COLO668 (cell line): ENCODE measurements at regions not wholly inside any gene's neighbourhood (a gene's known extent, or its start where the extent isn't known, plus 50 kb on each side); places are given as distances from the start of the nearest gene placed in this dataset.

ENCODE experiments used
- DNase-seq: peaks from one replicate; lab custom pipeline; 2025; ENCODE audit not compliant: unreplicated experiment; lab: John Stamatoyannopoulos, UW

DNA sequence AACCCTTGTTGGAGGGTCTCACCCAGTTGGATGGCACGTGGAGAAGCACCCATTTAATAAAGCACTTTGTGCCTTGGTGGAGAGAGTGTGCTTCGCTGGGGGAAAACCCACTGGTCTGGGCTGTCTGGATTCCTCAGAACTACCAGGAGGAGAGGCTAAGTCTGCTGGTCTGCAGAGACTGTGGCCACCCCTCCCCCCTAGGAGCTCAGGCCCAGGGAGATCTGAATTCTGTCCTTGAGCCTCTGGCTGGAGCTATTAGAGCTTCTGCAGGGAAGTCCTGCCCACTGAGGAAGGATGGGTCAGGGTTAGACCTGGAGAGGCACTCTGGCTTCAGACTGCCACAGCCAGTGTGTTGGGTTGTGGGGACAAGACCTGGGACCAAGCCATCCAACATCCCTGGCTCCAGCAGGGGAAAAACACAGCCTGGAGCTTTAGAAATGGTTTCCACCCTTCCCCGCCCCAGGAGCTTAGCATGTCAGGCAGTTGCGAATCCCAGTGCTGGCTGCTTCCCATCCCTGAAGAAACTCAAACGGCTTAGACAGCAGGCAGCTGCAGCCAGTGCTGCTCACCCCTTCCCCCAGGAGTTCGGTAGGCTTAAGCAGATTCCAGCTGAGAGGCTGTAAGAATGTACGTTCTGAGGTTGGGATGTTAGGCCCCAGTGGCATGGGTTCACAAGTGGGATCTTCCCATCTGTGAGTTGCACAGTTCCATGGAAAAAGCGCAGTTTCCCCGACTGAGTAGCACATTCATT, 288.3 kb downstream of the TGFB2 start:
- DNase-seq, result no peak

DNA sequence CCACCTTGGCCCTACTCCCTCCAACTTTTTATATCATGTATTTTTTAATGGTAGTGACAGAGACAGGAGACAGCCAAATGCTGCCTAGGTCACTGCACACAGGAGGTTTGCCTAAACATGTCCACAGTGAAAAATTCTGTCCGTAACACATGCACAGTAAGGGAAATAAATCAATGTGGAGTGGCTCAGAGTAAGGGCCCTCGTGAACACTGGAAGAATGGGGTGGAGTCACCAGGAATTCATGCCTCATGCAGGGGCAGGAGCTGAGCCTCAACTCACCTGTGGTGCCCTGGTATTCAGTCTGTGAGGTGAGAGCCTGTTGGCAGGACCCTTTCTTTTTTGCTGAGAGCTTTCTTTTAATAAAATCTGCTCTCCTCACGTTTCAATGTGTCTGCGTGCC, 289.1 kb downstream of the TGFB2 start:
- DNase-seq, result no peak

DNA sequence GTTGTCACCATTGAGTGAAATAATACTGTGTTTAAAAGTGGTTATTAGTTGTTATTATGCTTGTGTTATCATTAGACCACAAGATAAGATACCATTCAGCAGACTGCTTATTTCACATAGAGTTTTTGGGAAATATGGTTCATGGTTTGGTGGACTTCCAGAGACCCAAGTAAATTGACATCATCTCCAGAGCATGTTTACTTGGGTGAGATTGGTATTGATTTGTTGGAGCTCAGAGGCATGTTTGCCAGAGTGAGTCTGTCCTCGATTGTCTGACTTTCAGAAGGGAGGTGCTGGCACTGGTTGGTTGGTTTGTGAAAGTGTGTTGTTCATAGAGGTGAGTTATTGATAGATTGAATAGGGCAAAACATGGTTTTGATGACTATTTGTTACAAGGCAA, 291.4 kb downstream of the TGFB2 start:
- no peak for DNase-seq

- no peak for DNase-seq
Observed at GRCh38 chr1:218640173-218640572, 295.0 kb downstream of the TGFB2 start.

- DNase-seq, result no peak
Observed at GRCh38 chr1:218642033-218642948, 297.2 kb downstream of the TGFB2 start.

DNA sequence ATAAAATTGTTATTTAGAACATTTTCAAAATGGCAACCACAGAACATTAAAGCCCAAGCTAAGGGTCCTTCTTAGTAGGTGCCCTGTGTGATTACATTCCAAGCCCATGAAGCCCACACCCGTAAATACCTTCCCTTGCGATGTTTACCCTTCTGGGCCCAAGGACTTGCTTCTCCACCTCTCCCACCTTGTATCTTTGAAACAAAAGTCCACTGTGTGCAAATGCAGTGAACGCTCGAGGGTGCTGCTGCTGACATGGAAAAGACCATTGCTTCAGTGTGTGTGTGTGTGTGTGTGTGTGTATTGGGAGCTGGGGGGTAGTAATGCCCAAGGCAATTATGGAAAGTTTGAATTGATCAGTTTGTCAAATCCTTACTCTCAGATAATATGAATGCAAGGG, 298.1 kb downstream of the TGFB2 start:
- no peak for DNase-seq

DNA sequence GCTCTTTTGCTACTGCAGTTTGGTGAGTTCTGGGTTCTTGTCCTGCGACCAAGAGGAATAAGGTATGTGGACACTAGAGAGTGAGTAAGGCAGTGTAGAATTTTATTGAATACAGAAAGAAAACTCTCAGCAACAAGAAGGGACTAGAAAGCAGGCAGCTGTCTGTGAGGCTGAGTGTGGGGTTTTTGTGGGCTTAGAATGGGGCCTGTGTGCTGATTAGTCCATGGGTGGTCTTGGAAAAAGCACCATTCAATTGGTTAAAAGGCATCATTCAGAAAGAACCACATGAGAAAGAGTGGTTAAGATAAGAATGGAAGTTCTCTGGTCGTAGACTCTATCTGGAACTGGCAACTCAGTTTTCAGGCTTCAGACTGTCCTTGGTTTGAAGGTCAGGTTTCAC, 298.8 kb downstream of the TGFB2 start:
- no peak for DNase-seq

DNA sequence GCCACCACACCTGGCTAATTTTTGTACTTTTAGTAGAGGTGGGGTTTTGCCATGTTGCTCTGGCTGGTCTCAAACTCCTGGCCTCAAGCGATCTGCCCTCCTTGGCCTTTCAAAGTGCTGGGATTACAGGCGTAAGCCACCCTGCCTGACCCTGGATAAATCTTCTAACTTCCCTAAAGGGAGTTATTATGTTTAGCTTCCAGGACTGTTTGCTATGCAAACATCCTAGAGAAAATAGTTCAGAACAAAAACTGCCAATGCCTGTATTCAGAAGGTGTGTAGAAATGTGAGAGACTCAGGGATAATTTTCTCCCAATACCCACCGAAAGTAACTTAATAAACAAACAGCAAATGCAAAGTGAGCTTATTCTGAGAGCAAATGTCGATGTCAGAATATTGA, 301.2 kb downstream of the TGFB2 start:
- DNase-seq, result no peak

DNA sequence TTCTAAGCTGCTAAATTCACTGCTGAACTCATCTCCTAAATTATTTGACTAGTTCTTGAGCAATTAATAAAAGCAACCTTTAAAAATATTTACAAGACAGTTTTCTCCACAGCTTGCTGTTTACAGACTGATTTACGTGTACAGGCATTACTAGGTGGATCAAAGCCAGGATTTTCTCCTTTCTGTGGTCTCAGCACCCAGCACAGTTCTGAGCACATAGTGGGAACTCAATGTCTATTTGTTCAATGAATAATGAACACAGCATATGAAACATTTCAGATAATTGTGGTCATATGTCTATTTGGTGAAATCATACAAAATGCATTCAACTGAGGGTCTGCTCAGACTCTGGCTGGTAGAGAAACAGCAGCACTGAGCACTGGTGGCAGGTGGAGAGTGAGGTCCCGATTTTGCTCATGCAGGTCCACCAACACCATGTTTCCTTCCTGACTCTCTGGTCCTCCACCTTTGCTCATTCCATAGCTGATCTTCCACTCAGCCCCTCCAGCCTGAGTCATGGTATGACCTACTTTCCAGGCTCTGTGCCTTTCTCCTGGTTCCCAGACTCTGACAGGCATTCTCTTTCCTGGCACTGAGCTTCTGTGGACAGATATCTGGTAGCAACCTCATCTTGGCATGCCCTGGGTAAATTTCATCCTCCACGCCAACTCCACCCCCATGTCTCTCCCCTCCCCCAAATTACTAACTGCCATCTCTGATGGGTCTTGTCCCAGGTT, 311.3 kb downstream of the TGFB2 start:
- DNase-seq, result no peak

- no peak for DNase-seq
Observed at GRCh38 chr1:218658269-218658668, 313.1 kb downstream of the TGFB2 start.

- DNase-seq, result no peak
Observed at GRCh38 chr1:218658899-218659298, 313.8 kb downstream of the TGFB2 start.

DNA sequence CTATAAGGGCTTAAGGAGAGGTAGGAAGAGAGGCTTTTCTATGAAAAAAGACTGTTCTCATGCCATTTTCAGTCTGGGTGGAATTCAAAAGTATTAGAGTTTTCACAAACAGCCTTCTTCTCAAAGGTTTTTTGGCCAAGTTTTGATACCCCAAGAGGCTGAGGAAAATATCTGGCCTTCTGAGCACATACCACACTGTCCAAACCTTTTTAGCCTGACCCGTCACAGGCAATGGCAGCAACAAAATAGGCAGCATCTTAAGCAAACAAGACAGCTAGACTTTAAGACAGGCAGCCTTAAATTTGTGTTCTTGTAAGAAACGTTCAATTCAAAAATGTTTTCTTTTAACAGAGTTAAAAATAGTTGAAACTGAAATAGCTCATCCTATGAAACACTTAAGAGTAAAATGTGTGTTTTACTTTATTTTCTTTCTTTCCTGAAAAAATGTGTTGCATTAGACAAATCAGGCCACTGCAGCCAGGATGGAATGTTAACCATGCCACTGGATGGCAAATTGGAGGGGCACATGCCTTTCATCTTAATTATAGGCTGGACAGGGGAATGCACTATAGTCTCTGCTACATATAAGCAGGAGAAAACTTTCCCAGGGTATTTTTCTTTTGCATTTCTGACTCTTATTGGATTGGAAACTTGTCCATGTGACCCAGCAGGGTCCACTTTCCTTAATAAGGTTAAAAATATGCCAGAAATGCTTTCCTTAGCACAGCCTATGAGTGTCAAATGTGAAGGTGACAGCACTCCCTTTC, 315.0 kb downstream of the TGFB2 start:
- no peak for DNase-seq

GRCh38 chr1:218660678-218661053, 315.5 kb downstream of the TGFB2 start:
- DNase-seq, result no peak

DNA sequence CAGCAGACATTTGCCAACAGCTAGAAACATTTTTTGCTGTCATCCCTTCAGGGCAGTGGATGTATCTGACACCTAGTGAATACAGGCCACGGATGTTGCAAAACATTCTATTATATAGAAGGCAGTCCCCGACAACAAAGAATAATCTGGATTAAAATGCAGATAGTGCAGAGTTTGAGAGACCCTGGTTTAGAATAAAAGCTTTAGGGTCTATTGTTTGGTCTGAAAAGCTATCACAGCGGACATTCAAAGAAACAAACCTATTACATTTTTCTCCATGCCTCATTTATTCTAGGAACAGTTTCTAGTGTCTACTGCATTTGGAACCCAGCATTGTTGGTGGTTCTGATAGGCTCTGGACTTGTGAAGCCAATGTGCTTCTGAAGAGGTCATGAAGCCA, 316.3 kb downstream of the TGFB2 start:
- DNase-seq, result no peak

- DNase-seq, result no peak
Observed at GRCh38 chr1:218664385-218665170, 319.4 kb downstream of the TGFB2 start.

DNA sequence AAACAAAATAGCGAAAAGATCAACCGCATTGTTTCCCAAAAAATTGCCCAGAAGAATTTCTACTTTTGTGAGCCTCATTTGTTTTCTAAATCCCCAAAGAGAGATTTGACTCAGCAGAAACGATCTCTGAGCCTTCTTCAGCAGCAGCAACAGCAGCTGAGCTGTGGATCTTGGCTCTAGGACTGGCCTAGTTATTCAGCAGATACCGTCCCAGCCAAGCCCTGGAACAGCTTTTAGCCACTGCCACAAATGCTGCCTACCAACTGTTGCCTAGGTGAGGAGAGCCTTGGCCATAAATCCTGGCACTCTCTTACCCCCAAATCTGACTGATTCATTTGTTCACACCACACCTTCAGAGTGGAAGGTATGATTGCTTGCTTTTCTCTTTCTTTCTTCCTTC, 320.1 kb downstream of the TGFB2 start:
- no peak for DNase-seq

DNA sequence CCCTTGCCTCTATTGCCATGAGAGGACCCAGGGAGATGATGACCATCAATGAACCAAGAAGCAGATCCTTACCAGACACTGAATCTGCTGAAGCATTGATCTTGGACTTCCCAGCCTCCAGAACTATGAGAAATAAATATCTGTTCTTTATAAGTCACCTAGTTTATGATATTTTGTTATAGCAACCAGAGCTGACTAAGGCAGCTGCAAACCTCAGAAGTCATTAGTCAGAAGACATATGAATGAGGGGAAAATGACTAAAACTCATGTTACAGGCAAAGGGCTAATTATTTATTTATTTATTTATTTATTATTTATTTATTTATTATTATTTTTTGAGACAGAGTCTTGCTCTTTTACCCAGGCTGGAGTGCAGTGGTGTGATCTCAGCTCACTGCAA, 321.1 kb downstream of the TGFB2 start:
- DNase-seq, result no peak

GRCh38 chr1:218667781-218668516, 322.8 kb downstream of the TGFB2 start:
- no peak for DNase-seq

DNA sequence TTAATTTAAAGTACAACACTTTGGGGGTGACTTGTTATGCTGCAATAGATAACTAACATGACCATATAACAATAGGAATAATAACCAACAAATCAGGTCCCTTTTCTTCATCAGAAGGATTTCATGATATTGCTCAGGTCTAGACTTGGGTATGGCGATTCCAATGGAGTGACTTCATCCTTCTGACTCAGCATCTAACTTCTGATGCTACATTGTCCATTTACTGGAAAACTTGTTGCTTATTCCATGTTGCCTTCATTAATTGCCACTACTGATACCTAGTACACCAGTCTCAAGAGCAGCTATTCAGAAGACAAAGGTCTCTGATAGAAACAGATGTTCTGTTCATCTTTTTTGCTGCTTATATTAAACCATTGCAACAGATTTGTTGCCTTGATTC, 324.3 kb downstream of the TGFB2 start:
- DNase-seq, result no peak

DNA sequence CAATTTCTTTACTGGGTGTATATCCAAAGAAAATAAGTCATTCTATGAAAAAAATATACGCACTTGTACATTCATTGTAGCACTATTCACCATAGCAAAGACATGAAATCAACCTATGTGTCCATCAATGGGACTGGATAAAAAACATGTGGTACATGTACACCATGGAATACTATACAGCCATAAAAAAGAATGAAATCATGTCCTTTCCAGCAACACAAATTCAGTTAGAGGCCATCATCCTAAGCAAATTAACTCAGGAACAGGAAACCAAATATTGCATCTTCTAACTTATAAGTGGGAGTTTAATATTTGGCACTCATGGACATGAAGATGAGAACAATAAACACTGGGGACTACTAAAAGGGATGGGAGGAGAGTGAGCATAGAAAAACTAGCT, 325.7 kb downstream of the TGFB2 start:
- no peak for DNase-seq
